AG09319 (cell line): ENCODE measurements at regions not wholly inside any gene's neighbourhood (a gene's known extent, or its start where the extent isn't known, plus 50 kb on each side); places are given as distances from the start of the nearest gene placed in this dataset.
"Not testable (repeated sequence)": the region's sequence is repeated elsewhere in the genome, so short reads cannot be mapped to it uniquely, and the experiment has no call there.

Source experiments
- DNase-seq: peaks from one replicate; pipeline ENCODE4 v3.0.0-alpha.2; 2010; ENCODE audit warnings: low read depth; ENCODE audit errors: extremely low read depth
- CTCF ChIP-seq: IDR thresholded peaks from 2 replicates; pipeline ENCODE4 v1.5.1; 2011; ENCODE audit warnings: low read depth, mild to moderate bottlenecking, inconsistent platforms, low read length, moderate library complexity

GRCh38 chr2:215787565-215788178 lies 225.7 kb downstream of the MREG start:
- no peak for DNase-seq
- TF ChIP-seq CTCF = no peak

GRCh38 chr2:215787025-215787424 lies 226.3 kb downstream of the MREG start:
- no peak for DNase-seq
- no peak for TF ChIP-seq CTCF

- peak; percentile 91 for DNase-seq
- no peak for TF ChIP-seq CTCF
These were observed 229.0 kb downstream of the MREG start for GRCh38 chr2:215784371-215784783.

GRCh38 chr2:215783640-215784039 lies 229.7 kb downstream of the MREG start:
- not testable (repeated sequence) for DNase-seq

- DNase-seq = no peak
- no peak for TF ChIP-seq CTCF
These were observed 230.4 kb downstream of the MREG start for GRCh38 chr2:215782965-215783364.

GRCh38 chr2:215782295-215782694 lies 231.1 kb downstream of the MREG start:
- DNase-seq = no peak
- no peak for TF ChIP-seq CTCF

- no peak for DNase-seq
- TF ChIP-seq CTCF = no peak
These were observed 232.3 kb downstream of the MREG start for GRCh38 chr2:215780907-215781685.
